ENCODE measurements at regions not wholly inside any gene's neighbourhood (a gene's known extent, or its start where the extent isn't known, plus 50 kb on each side); places are given as distances from the start of the nearest gene placed in this dataset.

DNA sequence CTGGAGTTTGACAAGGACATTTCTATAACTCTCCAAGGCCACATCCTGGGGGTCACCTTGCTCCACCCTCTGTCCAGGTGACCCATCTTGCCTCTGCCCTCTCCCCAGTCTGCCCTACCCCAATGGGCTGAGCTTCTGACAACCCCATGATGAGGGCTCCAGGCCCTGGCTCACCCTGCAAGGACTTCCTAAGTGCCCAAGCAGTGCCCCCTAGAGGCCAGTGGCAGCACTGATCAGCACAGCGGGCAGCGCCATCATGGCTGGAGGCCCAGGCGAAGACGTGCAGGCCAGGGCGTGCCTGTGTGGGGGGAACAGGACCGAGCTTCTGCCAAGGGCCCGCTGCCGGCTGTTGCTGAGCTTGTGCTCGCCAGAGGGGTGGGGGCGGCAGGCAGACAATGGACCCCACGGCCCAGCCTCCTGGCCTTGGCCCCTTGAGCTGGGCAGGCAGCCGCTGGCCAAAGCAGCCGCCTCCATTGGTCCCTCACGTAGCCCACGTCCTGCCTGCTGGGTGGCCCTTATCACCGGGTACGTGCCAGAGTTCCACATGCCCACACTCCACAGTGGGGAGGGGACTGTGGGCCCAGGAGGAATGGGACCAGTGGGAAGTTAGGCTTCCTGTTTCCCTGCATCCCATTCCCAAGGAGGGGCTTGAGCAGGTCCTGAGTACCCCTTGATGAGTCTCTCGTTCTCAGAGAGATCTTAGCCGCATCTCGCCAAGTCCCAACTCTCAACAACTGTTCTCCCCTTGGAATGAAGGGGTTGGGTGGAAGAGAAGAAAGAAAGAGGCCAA, 64.3 kb downstream of the MRPL14 start (continued):
- TF ChIP-seq PLRG1 (conservative IDR thresholded peaks at IDR 0.05) (no peak), JARID2 (CRISPR knock-in tag; IDR thresholded peaks at IDR 0.05; ENCODE audit: insufficient replicate concordance) (no peak), MTA3 (CRISPR knock-in tag; IDR thresholded peaks at IDR 0.05) (no peak), ZNF550 (CRISPR knock-in tag; IDR thresholded peaks at IDR 0.05; ENCODE audit: borderline replicate concordance) (no peak), ZNF484 (CRISPR knock-in tag; IDR thresholded peaks at IDR 0.05; ENCODE audit: borderline replicate concordance, low read depth) (no peak), RFXAP (CRISPR knock-in tag; IDR thresholded peaks at IDR 0.05; ENCODE audit: borderline replicate concordance) (0 out of 2 replicates have a peak, but pooled peaks have one; percentile 57), KLF9 (CRISPR knock-in tag; IDR thresholded peaks at IDR 0.05; ENCODE audit: low read depth) (no peak), ZBTB42 (CRISPR knock-in tag; IDR thresholded peaks at IDR 0.05) (no peak; the same call in 1 of the 2 replicates), SMYD3 (CRISPR knock-in tag; IDR thresholded peaks at IDR 0.05) (no peak), NFYB (CRISPR knock-in tag; IDR thresholded peaks at IDR 0.05) (no peak)
- TF ChIP-seq, protein P1, sequence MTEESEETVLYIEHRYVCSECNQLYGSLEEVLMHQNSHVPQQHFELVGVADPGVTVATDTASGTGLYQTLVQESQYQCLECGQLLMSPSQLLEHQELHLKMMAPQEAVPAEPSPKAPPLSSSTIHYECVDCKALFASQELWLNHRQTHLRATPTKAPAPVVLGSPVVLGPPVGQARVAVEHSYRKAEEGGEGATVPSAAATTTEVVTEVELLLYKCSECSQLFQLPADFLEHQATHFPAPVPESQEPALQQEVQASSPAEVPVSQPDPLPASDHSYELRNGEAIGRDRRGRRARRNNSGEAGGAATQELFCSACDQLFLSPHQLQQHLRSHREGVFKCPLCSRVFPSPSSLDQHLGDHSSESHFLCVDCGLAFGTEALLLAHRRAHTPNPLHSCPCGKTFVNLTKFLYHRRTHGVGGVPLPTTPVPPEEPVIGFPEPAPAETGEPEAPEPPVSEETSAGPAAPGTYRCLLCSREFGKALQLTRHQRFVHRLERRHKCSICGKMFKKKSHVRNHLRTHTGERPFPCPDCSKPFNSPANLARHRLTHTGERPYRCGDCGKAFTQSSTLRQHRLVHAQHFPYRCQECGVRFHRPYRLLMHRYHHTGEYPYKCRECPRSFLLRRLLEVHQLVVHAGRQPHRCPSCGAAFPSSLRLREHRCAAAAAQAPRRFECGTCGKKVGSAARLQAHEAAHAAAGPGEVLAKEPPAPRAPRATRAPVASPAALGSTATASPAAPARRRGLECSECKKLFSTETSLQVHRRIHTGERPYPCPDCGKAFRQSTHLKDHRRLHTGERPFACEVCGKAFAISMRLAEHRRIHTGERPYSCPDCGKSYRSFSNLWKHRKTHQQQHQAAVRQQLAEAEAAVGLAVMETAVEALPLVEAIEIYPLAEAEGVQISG (CRISPR knock-in tag; IDR thresholded peaks at IDR 0.05), result peak; percentile 28; the same call in 1 of the 2 replicates
- TF ChIP-seq, protein P2, sequence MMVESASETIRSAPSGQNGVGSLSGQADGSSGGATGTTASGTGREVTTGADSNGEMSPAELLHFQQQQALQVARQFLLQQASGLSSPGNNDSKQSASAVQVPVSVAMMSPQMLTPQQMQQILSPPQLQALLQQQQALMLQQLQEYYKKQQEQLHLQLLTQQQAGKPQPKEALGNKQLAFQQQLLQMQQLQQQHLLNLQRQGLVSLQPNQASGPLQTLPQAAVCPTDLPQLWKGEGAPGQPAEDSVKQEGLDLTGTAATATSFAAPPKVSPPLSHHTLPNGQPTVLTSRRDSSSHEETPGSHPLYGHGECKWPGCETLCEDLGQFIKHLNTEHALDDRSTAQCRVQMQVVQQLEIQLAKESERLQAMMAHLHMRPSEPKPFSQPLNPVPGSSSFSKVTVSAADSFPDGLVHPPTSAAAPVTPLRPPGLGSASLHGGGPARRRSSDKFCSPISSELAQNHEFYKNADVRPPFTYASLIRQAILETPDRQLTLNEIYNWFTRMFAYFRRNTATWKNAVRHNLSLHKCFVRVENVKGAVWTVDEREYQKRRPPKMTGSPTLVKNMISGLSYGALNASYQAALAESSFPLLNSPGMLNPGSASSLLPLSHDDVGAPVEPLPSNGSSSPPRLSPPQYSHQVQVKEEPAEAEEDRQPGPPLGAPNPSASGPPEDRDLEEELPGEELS (CRISPR knock-in tag; IDR thresholded peaks at IDR 0.05), result no peak
- TF ChIP-seq, protein P3, sequence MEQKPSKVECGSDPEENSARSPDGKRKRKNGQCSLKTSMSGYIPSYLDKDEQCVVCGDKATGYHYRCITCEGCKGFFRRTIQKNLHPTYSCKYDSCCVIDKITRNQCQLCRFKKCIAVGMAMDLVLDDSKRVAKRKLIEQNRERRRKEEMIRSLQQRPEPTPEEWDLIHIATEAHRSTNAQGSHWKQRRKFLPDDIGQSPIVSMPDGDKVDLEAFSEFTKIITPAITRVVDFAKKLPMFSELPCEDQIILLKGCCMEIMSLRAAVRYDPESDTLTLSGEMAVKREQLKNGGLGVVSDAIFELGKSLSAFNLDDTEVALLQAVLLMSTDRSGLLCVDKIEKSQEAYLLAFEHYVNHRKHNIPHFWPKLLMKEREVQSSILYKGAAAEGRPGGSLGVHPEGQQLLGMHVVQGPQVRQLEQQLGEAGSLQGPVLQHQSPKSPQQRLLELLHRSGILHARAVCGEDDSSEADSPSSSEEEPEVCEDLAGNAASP (CRISPR knock-in tag; IDR thresholded peaks at IDR 0.05; ENCODE audit: borderline replicate concordance), result no peak; the same call in 1 of the 2 replicates
- TF ChIP-seq, protein P4, sequence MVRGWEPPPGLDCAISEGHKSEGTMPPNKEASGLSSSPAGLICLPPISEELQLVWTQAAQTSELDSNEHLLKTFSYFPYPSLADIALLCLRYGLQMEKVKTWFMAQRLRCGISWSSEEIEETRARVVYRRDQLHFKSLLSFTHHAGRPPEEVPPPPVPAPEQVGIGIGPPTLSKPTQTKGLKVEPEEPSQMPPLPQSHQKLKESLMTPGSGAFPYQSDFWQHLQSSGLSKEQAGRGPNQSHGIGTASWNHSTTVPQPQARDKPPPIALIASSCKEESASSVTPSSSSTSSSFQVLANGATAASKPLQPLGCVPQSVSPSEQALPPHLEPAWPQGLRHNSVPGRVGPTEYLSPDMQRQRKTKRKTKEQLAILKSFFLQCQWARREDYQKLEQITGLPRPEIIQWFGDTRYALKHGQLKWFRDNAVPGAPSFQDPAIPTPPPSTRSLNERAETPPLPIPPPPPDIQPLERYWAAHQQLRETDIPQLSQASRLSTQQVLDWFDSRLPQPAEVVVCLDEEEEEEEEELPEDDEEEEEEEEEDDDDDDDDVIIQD (CRISPR knock-in tag; IDR thresholded peaks at IDR 0.05; ENCODE audit: low read depth), result no peak; the same call in 1 of the 2 replicates
- TF ChIP-seq, protein P5, sequence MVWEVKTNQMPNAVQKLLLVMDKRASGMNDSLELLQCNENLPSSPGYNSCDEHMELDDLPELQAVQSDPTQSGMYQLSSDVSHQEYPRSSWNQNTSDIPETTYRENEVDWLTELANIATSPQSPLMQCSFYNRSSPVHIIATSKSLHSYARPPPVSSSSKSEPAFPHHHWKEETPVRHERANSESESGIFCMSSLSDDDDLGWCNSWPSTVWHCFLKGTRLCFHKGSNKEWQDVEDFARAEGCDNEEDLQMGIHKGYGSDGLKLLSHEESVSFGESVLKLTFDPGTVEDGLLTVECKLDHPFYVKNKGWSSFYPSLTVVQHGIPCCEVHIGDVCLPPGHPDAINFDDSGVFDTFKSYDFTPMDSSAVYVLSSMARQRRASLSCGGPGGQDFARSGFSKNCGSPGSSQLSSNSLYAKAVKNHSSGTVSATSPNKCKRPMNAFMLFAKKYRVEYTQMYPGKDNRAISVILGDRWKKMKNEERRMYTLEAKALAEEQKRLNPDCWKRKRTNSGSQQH (CRISPR knock-in tag; IDR thresholded peaks at IDR 0.05; ENCODE audit: low read depth), result no peak
- TF ChIP-seq, protein P6, sequence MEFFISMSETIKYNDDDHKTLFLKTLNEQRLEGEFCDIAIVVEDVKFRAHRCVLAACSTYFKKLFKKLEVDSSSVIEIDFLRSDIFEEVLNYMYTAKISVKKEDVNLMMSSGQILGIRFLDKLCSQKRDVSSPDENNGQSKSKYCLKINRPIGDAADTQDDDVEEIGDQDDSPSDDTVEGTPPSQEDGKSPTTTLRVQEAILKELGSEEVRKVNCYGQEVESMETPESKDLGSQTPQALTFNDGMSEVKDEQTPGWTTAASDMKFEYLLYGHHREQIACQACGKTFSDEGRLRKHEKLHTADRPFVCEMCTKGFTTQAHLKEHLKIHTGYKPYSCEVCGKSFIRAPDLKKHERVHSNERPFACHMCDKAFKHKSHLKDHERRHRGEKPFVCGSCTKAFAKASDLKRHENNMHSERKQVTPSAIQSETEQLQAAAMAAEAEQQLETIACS (CRISPR knock-in tag; IDR thresholded peaks at IDR 0.05), result no peak
